A673 (cell line): ENCODE measurements at regions not wholly inside any gene's neighbourhood (a gene's known extent, or its start where the extent isn't known, plus 50 kb on each side); places are given as distances from the start of the nearest gene placed in this dataset.

ENCODE experiments used
- CTCF ChIP-seq: fragments of 300-800, 200-600 bp; sonication (generic); conservative IDR thresholded peaks from 2 replicates; pipeline ENCODE4 v1.5.1; 2017; ENCODE audit warnings: low read depth, mild to moderate bottlenecking, antibody characterized with exemption, low read length, moderate library complexity, mixed read lengths
- EZH2 ChIP-seq: fragments of 200-600 bp; sonication (generic); IDR thresholded peaks from 2 replicates; pipeline ENCODE4 v1.6.1; 2017; ENCODE audit warnings: borderline replicate concordance, low read depth, mild to moderate bottlenecking, mixed read lengths, antibody characterized with exemption, low read length; ENCODE audit not compliant: poor library complexity, severe bottlenecking

GRCh38 chr1:22295856-22296255 lies 153.0 kb upstream of the WNT4 start:
- TF ChIP-seq EZH2 (no peak), CTCF (no peak)
